Transverse colon (tissue), 4 donors: ENCODE measurements at regions not wholly inside any gene's neighbourhood (a gene's known extent, or its start where the extent isn't known, plus 50 kb on each side); places are given as distances from the start of the nearest gene placed in this dataset.

ENCODE experiments used
- CTCF ChIP-seq, 5 experiments: fragments of 200-600 bp in 3 of 5; fragments of 450-650 bp in 2 of 5; sonication (generic) in 3 of 5; IDR thresholded peaks; 1 replicate in 2 of 5; 2 replicates in 3 of 5; pipeline ENCODE4 v1.5.1; 2016 to 2017; ENCODE audit warnings: antibody characterized with exemption in 5 of 5, inconsistent platforms in 3 of 5, mild to moderate bottlenecking in 2 of 5, moderate library complexity in 1 of 5
- POLR2A ChIP-seq: fragments of 450-650 bp; IDR thresholded peaks from one replicate; pipeline ENCODE4 v1.6.1; 2016; ENCODE audit warnings: antibody characterized with exemption, mild to moderate bottlenecking, moderate library complexity
- POLR2AphosphoS5 ChIP-seq, 3 donors: sonication (generic); formaldehyde crosslinking; IDR thresholded peaks; one replicate each; pipeline ENCODE4 v1.6.1; 2016; ENCODE audit warnings: antibody characterized with exemption in 3 of 3

GRCh38 chr16:86165479-86165878 is 266.5 kb downstream of the IRF8 start:
- no peak for TF ChIP-seq CTCF (IDR thresholded peaks at IDR 0.05)
- TF ChIP-seq POLR2A, result no peak
- TF ChIP-seq POLR2AphosphoS5 (IDR thresholded peaks at IDR 0.05), result no peak
